ENCODE measurements at regions not wholly inside any gene's neighbourhood (a gene's known extent, or its start where the extent isn't known, plus 50 kb on each side); places are given as distances from the start of the nearest gene placed in this dataset.
"Not testable (repeated sequence)": the region's sequence is repeated elsewhere in the genome, so short reads cannot be mapped to it uniquely, and the experiment has no call there.

GRCh38 chr2:94737145-94737544, 134.1 kb upstream of the TEKT4 start:
- not testable (repeated sequence) for DNase-seq (ENCODE audit: low read depth in 2 of 2)

- not testable (repeated sequence) for DNase-seq (ENCODE audit: low read depth in 2 of 2)
Measured at GRCh38 chr2:94737736-94738342, 133.4 kb upstream of the TEKT4 start.

GRCh38 chr2:94753466-94753998, 117.7 kb upstream of the TEKT4 start:
- no peak for DNase-seq (ENCODE audit: low read depth in 2 of 2)

- no peak for DNase-seq (ENCODE audit: low read depth in 2 of 2)
Measured at GRCh38 chr2:94758546-94758945, 112.7 kb upstream of the TEKT4 start.

GRCh38 chr2:94759211-94759610, 112.0 kb upstream of the TEKT4 start:
- peak in 1 of 2 donors; percentile 16 for DNase-seq (ENCODE audit: low read depth in 2 of 2)

GRCh38 chr2:94762600-94762999, 108.6 kb upstream of the TEKT4 start:
- DNase-seq (ENCODE audit: low read depth in 2 of 2): no peak

- DNase-seq (ENCODE audit: low read depth in 2 of 2): no peak
Measured at GRCh38 chr2:94763318-94763717, 107.9 kb upstream of the TEKT4 start.

GRCh38 chr2:94764331-94764730, 106.9 kb upstream of the TEKT4 start:
- DNase-seq (ENCODE audit: low read depth in 2 of 2): not testable (repeated sequence)

- DNase-seq (ENCODE audit: low read depth in 2 of 2): no peak
Measured at GRCh38 chr2:94767336-94767735, 103.9 kb upstream of the TEKT4 start.

- no peak for DNase-seq (ENCODE audit: low read depth in 2 of 2)
Measured at GRCh38 chr2:94769733-94770132, 101.5 kb upstream of the TEKT4 start.

GRCh38 chr2:94774851-94775250, 96.4 kb upstream of the TEKT4 start:
- no peak for DNase-seq (ENCODE audit: low read depth in 2 of 2)

- DNase-seq (ENCODE audit: low read depth in 2 of 2): no peak
Measured at GRCh38 chr2:94776036-94776435, 95.2 kb upstream of the TEKT4 start.

GRCh38 chr2:94785105-94785504, 86.1 kb upstream of the TEKT4 start:
- DNase-seq (ENCODE audit: low read depth in 2 of 2): not testable (repeated sequence)

- not testable (repeated sequence) for DNase-seq (ENCODE audit: low read depth in 2 of 2)
Measured at GRCh38 chr2:94786424-94786823, 84.8 kb upstream of the TEKT4 start.

- DNase-seq (ENCODE audit: low read depth in 2 of 2): not testable (repeated sequence)
Measured at GRCh38 chr2:94790169-94790568, 81.1 kb upstream of the TEKT4 start.

GRCh38 chr2:94797235-94797634, 74.0 kb upstream of the TEKT4 start:
- DNase-seq (ENCODE audit: low read depth in 2 of 2): peak; percentile 7 to 16
